SJSA1 (cell line): ENCODE measurements at regions not wholly inside any gene's neighbourhood (a gene's known extent, or its start where the extent isn't known, plus 50 kb on each side); places are given as distances from the start of the nearest gene placed in this dataset.
"Not testable (repeated sequence)": the region's sequence is repeated elsewhere in the genome, so short reads cannot be mapped to it uniquely, and the experiment has no call there.

Source experiments
- DNase-seq, 2 experiments: peaks; one replicate each; pipeline ENCODE4 v3.0.0-alpha.2; 2015 to 2020; ENCODE audit warnings: low spot score in 2 of 2, low read depth in 1 of 2
- H3K27ac ChIP-seq: fragments of 250-450 bp; sonication (Bioruptor Pico); 2 replicates; pipeline ENCODE4 v1.5.1; 2020; ENCODE audit warnings: mild to moderate bottlenecking, moderate library complexity
- H3K27me3 ChIP-seq: fragments of 250-450 bp; sonication (Bioruptor Pico); replicated peaks from 2 replicates; pipeline ENCODE4 v1.5.1; 2020; ENCODE audit warnings: mild to moderate bottlenecking, moderate library complexity
- H3K36me3 ChIP-seq: fragments of 250-450 bp; sonication (Bioruptor Pico); 2 replicates; pipeline ENCODE4 v1.5.1; 2020; ENCODE audit warnings: mild to moderate bottlenecking
- H3K4me1 ChIP-seq: fragments of 250-450 bp; sonication (Bioruptor Pico); replicated peaks from 2 replicates; pipeline ENCODE4 v1.6.1; 2021; ENCODE audit warnings: mild to moderate bottlenecking
- H3K4me3 ChIP-seq: fragments of 250-450 bp; sonication (Bioruptor Pico); 2 replicates; pipeline ENCODE4 v1.5.1; 2020; ENCODE audit warnings: mild to moderate bottlenecking
- H3K9me3 ChIP-seq: fragments of 250-450 bp; sonication (Bioruptor Pico); replicated peaks from 2 replicates; pipeline ENCODE4 v1.5.1; 2020; ENCODE audit warnings: mild to moderate bottlenecking

DNA sequence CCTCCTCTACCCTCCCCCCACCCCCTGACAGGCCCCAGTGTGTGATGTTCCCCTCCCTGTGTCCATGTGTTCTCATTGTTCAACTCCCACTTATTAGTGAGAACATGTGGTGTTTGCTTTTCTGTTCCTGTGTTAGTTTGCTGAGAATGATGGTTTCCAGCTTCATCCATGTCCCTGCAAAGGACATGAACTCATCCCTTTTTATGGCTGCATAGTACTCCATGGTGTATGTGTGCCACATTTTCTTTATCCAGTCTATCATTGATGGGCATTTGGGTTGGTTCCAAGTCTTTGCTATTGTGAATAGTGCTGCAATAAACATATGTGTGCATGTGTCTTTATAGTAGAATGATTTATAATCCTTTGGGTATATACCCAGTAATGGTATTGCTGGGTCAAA is 73.3 kb upstream of the FRMPD3 start:
- H3K4me1 ChIP-seq, H3K36me3 ChIP-seq, H3K9me3 ChIP-seq, H3K27ac ChIP-seq, H3K4me3 ChIP-seq, H3K27me3 ChIP-seq, DNase-seq: not testable (repeated sequence)

DNA sequence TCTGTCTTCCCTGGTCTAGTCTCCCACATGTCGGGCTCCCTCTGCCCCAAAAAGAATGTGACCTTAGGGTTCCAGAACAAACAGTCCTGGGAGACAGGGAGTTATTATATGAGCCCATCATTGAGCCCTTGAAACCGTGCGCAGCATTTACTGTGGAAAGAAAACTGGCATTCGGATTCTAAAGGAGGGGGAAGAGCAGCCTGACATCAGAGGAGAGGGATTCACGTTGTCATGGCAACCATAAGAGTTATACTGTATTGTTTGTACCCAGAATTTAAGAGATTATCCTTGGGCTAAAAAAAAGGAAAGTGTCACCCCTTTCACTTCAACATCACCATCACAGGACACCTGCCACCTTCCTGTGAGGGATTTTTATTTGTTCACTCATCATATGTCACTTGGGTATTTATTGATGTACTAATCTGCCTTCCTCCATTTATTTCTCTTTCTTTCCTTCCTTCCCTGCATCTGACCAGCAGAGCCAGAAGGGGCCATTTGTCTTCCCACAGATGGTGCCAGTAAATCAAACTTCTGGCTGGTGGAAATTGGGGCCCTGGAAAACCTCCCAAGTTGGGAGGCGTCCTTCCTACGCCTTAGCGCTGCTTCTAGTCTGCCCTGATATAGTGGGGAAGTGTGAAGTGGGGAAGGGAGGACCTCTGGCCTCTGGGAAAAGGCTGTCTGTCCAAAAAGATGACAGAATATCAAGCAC is 64.9 kb upstream of the FRMPD3 start:
- Histone ChIP-seq H3K4me1 (no peaks in the 10 kb centered on the region), H3K9me3 (no peaks in the 10 kb centered on the region), H3K36me3 (no peaks in the 10 kb centered on the region), H3K27me3 (no peaks in the 10 kb centered on the region), H3K4me3 (no peak overlapping the region), H3K27ac (no peak overlapping the region)
- no peak for DNase-seq

DNA sequence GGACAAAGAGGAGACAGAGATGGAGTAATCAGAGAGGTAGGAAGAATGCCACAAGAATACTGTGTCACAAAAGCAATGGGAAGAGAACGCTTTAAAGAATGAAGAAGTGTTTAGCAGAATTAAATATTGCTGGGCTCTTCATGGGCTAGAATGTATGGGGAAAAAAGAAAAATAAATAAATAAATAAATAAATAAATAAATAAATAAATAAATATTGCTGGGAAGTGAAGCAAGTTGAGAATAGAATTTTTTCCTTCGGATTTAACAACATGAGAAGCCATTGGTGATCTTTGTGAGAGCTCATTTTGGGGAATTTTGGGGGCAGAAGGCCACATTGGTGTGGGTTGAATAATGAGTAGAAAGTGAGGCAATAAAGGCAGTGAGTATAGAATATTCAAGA is 59.7 kb upstream of the FRMPD3 start:
- Histone ChIP-seq H3K36me3 (no peaks in the 10 kb centered on the region), H3K27me3 (no peaks in the 10 kb centered on the region), H3K9me3 (no peaks in the 10 kb centered on the region), H3K4me3 (no peak overlapping the region), H3K4me1 (no peaks in the 10 kb centered on the region), H3K27ac (no peak overlapping the region)
- DNase-seq, result no peak

DNA sequence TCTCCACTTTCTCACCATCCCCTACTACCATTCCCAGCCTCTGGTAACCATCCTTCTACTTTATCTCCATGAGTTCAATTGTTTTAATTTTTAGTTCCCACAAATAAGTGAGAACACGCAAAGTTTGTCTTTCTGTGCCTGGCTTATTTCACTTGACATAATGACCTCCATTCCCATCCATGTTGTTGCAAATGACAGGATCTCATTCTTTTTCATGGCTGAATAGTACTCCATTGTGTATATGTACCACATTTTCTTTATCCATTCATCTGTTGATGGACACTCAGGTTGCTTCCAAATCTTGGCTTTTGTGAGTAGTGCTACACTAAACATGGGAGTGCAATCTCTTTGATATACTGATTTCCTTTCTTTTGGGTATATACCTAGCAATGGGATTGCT is 55.8 kb upstream of the FRMPD3 start:
- not testable (repeated sequence) for H3K27ac ChIP-seq, H3K4me3 ChIP-seq, H3K36me3 ChIP-seq, H3K9me3 ChIP-seq, H3K27me3 ChIP-seq, DNase-seq, H3K4me1 ChIP-seq

DNA sequence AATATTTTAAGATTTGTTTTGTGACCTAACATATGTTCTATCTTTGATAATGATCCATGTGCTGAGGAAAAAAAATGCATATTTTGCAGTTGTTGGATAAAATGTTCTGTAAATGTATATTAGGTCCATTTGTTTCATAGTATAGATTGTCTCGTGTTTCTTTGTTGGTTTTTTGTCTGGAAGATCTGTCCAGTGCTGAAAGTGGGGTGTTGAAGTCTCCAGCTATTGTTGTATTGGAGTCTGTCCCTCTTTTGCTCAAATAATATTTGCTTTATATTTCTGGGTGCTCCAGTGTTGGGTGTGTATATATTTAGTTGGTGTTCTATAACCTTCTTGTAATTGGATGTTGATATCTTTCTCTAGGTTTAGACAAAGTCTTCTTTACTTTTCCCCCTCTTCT is 53.2 kb upstream of the FRMPD3 start:
- Histone ChIP-seq H3K4me1 (no peaks in the 10 kb centered on the region), H3K36me3 (no peaks in the 10 kb centered on the region), H3K9me3 (no peaks in the 10 kb centered on the region), H3K4me3 (no peak overlapping the region), H3K27ac (no peak overlapping the region), H3K27me3 (no peaks in the 10 kb centered on the region)
- no peak for DNase-seq

DNA sequence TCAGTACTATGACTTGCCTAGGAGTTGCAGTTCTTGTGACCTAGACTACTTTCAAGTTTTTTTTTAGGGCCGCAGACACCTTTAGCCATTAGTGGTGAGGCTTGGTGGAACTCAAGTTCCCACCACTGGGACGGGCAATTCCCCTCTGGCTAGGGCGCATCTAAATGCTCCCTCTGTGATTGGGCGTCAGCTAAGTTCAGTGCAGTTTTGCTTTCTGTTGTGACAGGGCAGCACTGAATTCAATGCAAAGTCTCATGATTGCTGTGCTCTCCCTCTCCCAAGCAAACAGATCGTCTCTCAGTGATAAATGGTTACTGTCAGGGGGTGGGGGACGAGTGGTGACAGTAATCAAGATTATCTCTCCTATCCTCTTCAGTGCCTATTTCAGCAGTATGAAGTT is 52.7 kb upstream of the FRMPD3 start:
- DNase-seq, result no peak
- Histone ChIP-seq H3K9me3 (no peaks in the 10 kb centered on the region), H3K4me1 (no peaks in the 10 kb centered on the region), H3K27ac (no peak overlapping the region), H3K36me3 (no peaks in the 10 kb centered on the region), H3K4me3 (no peak overlapping the region), H3K27me3 (no peaks in the 10 kb centered on the region)

DNA sequence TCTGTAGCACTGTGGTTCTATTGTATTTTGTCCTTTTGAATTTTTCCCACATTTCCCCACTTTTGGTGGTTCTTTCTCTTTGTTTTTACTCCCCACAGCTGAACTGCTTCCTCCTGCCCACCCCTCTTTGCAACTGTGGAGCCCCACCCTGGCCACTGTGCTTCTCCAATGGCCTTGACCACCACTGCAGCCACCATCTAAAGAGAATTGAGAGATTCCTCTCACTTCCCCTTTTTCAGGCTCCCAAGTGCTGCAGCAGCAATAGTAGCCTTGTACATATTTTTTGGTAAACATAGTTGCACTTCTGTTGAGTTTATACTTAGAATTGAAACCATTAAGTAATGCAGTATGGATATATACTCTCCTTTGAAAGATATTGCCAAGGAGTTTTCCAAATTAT is 51.3 kb upstream of the FRMPD3 start:
- Histone ChIP-seq H3K4me1 (no peaks in the 10 kb centered on the region), H3K27ac (no peak overlapping the region), H3K4me3 (no peak overlapping the region), H3K27me3 (no peaks in the 10 kb centered on the region), H3K36me3 (no peaks in the 10 kb centered on the region), H3K9me3 (no peaks in the 10 kb centered on the region)
- no peak for DNase-seq
